ENCODE measurements at regions not wholly inside any gene's neighbourhood (a gene's known extent, or its start where the extent isn't known, plus 50 kb on each side); places are given as distances from the start of the nearest gene placed in this dataset.

GRCh38 chr2:7604456-7604855, 687.2 kb downstream of the RNF144A start:
- Histone ChIP-seq H3K23ac (ENCODE audit: insufficient read length, low read depth, low read length) (no peak overlapping the region), H3K23me2 (ENCODE audit: insufficient read length, low read depth, low read length, poor library complexity, severe bottlenecking) (no peaks in the 10 kb centered on the region), H2BK5ac (ENCODE audit: insufficient read length, low read length) (no peak overlapping the region), H4K91ac (ENCODE audit: insufficient read length, low read depth, low read length) (no peak overlapping the region), H3K14ac (ENCODE audit: insufficient read depth, low read length) (no peak overlapping the region), H3K56ac (ENCODE audit: insufficient read length, low read depth, low read length) (no peak overlapping the region), H3T11ph (ENCODE audit: low read length) (no peak overlapping the region), H3K27me3 (ENCODE audit: insufficient read depth, low read length) (no peaks in the 10 kb centered on the region), H3K79me2 (ENCODE audit: insufficient read depth, low read length) (no peaks in the 10 kb centered on the region), H3K4ac (ENCODE audit: low read depth, low read length) (no peak overlapping the region), H2BK20ac (ENCODE audit: low read depth, low read length, poor library complexity, severe bottlenecking) (no peak overlapping the region), H4K20me1 (ENCODE audit: control insufficient read depth, insufficient read depth, insufficient read length) (no peaks in the 10 kb centered on the region), H2BK15ac (ENCODE audit: low read depth, low read length) (no peak overlapping the region), H3K27ac (ENCODE audit: insufficient read length, low read depth, low read length) (no peak overlapping the region), H2BK12ac (ENCODE audit: insufficient read length, low read depth, low read length) (no peak overlapping the region), H2AK5ac (ENCODE audit: insufficient read length, low read length) (no peak overlapping the region), H2BK120ac (ENCODE audit: low read depth, low read length, poor library complexity, severe bottlenecking) (no peak overlapping the region), H3K4me2 (ENCODE audit: insufficient read depth, insufficient read length, low read length) (no peak overlapping the region), H3K4me1 (ENCODE audit: insufficient read depth, low read length) (no peaks in the 10 kb centered on the region), H3K18ac (ENCODE audit: insufficient read length, low read depth, low read length) (no peak overlapping the region), H3K79me1 (ENCODE audit: insufficient read depth, low read depth, low read length, poor library complexity, severe bottlenecking) (no peaks in the 10 kb centered on the region), H3K9ac (ENCODE audit: extremely low read depth, insufficient read length, low read length) (no peak overlapping the region), H2AFZ (ENCODE audit: low read length) (no peak overlapping the region), H4K8ac (replicated peaks; ENCODE audit: insufficient read length, low read depth, low read length) (no peak overlapping the region), H4K5ac (ENCODE audit: insufficient read length, low read depth, low read length) (no peak overlapping the region), H3K9me3 (ENCODE audit: control insufficient read depth, low read depth, low read length) (no peaks in the 10 kb centered on the region)
- peaks cover 0 to 8% of the 10 kb centered on the region in 2 experiments; a peak in 4 of 5 replicates for H3K9me3 Mint-ChIP-seq
- TF ChIP-seq CTCF (conservative IDR thresholded peaks at IDR 0.05) = no peak
- no peak overlapping the region for H3K4me3 Mint-ChIP-seq
- WGBS (ENCODE audit: extremely low coverage, insufficient read length, low lambda C conversion rate) = no CpG with 5 or more reads among the region's 3 CpGs
- H3K27ac Mint-ChIP-seq = no peak overlapping the region
- no peaks in the 10 kb centered on the region; a peak in 3 of 7 replicates for H3K36me3 Mint-ChIP-seq (ENCODE audit: insufficient read depth in 1 of 3, low read depth in 3 of 3)
- no peaks in the 10 kb centered on the region for H3K27me3 Mint-ChIP-seq (ENCODE audit: low read depth)
- peaks cover 0 to 3% of the 10 kb centered on the region in 2 experiments; a peak in 1 of 4 replicates for H3K4me1 Mint-ChIP-seq
- no peak for DNase-seq

All from H9 (cell line).